ENCODE measurements at regions not wholly inside any gene's neighbourhood (a gene's known extent, or its start where the extent isn't known, plus 50 kb on each side); places are given as distances from the start of the nearest gene placed in this dataset.

- no peak for DNase-seq (ENCODE audit: low read depth)
- TF ChIP-seq CTCF (IDR thresholded peaks at IDR 0.05; ENCODE audit: insufficient read depth, low read depth, low read length), result no peak
- H3K4me3 ChIP-seq (ENCODE audit: low read depth, low read length), result no peak overlapping the region
Observed at GRCh38 chr10:92789067-92789466, 59.3 kb upstream of the EXOC6 start.

- no peak for DNase-seq (ENCODE audit: low read depth)
Observed at GRCh38 chr10:92789786-92790185, 58.5 kb upstream of the EXOC6 start.

GRCh38 chr10:92790440-92790839, 57.9 kb upstream of the EXOC6 start:
- no peak overlapping the region for H3K4me3 ChIP-seq (ENCODE audit: low read depth, low read length)
- no peak for TF ChIP-seq CTCF (IDR thresholded peaks at IDR 0.05; ENCODE audit: insufficient read depth, low read depth, low read length)

More at GRCh38 chr10:92789786-92790185, 58.5 kb upstream of the EXOC6 start:
- no peak overlapping the region for H3K4me3 ChIP-seq (ENCODE audit: low read depth, low read length)
- TF ChIP-seq CTCF (IDR thresholded peaks at IDR 0.05; ENCODE audit: insufficient read depth, low read depth, low read length), result no peak

DNA sequence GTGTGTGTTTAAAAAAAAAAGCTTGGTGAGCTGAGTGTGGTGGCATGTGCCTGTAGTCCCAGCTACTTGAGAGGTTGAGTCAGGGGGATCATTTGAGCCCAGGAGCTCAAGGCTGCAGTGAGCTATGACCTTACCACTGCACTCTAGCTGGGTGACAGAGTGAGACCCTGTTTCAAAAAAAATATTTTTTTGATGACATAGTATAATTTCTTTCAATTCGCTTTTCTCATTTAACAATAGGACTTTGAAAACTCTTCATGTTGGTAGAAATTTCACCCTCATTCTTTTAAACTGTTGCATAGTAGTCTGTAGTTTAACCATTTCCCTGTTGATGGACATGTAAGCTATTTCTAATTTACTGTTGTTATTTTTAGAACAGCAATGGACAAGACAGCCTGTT, 55.7 kb upstream of the EXOC6 start:
- no peak overlapping the region for H3K4me3 ChIP-seq (ENCODE audit: low read depth, low read length)
- TF ChIP-seq CTCF (IDR thresholded peaks at IDR 0.05; ENCODE audit: insufficient read depth, low read depth, low read length), result no peak
- no peak for DNase-seq (ENCODE audit: low read depth)

More at GRCh38 chr10:92790440-92790839, 57.9 kb upstream of the EXOC6 start:
- no peak for DNase-seq (ENCODE audit: low read depth)

Measured in fibroblast of villous mesenchyme (primary cell).